ENCODE measurements at regions not wholly inside any gene's neighbourhood (a gene's known extent, or its start where the extent isn't known, plus 50 kb on each side); places are given as distances from the start of the nearest gene placed in this dataset.
A peak's percentile ranks its signal among the peaks of the same experiment; 100 is the strongest.

DNA sequence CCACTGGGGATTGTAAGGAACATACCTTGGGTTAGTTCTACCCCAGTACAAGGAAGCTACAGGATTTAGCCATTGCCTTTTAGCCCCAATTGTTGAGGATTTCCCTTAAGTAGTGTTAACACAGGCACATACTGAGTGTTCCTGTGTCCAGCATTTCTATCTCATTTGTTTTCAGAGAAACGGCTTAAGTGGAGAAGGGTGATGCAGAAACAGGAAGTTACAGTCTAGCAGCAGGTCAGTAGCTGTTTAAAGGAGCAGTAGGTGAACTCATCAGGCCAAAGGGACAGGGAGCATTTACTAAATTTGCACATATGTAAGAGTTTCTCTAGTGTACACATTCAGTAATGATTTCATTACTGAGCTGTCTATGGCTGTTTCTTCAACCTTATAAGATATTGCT lies 644.2 kb upstream of the GJE1 start:
- no peak for TF ChIP-seq CTCF (IDR thresholded peaks at IDR 0.05)
- H3K27ac Mint-ChIP-seq (ENCODE audit: unreplicated experiment): no peak overlapping the region
- no peak overlapping the region for H3K4me3 Mint-ChIP-seq (ENCODE audit: unreplicated experiment)
- DNase-seq (ENCODE audit: extremely low spot score, unreplicated experiment): no peak
- H3K9me3 Mint-ChIP-seq (ENCODE audit: unreplicated experiment): no peaks in the 10 kb centered on the region
- no peaks in the 10 kb centered on the region for H3K27me3 Mint-ChIP-seq (ENCODE audit: unreplicated experiment)
- peaks cover 34% of the 10 kb centered on the region for H3K4me1 Mint-ChIP-seq (ENCODE audit: unreplicated experiment)
- H3K36me3 Mint-ChIP-seq (ENCODE audit: unreplicated experiment): peaks cover 1% of the 10 kb centered on the region

- peaks cover 46% of the 10 kb centered on the region for H3K4me1 Mint-ChIP-seq (ENCODE audit: unreplicated experiment)
Observed at GRCh38 chr6:141486942-141487341, 645.8 kb upstream of the GJE1 start.

DNA sequence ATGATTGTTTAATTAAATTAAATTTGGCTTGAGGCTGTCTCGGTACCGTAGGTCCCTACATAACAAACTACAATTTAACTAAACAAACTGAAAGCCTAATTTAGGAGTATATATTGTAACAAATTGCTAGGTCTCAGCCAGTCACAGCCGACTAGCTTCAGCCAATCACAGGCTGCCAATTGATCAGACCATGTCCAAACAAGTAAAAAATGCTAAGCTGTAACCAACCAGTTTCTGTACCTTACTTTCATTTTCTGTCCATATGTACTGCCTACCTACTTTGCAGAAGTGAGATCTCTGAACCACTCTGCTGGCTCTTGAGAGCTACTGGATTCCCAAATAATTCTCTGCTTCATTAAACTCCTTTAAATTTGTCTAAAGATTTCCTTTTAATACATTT lies 648.0 kb upstream of the GJE1 start:
- TF ChIP-seq CTCF (IDR thresholded peaks at IDR 0.05): no peak
- DNase-seq (ENCODE audit: extremely low spot score, unreplicated experiment): no peak
- Mint-ChIP-seq H3K9me3 (ENCODE audit: unreplicated experiment) (peaks cover 3% of the 10 kb centered on the region), H3K4me1 (ENCODE audit: unreplicated experiment) (peaks cover 50% of the 10 kb centered on the region), H3K4me3 (ENCODE audit: unreplicated experiment) (no peak overlapping the region), H3K27me3 (ENCODE audit: unreplicated experiment) (no peaks in the 10 kb centered on the region), H3K36me3 (ENCODE audit: unreplicated experiment) (peaks cover 1% of the 10 kb centered on the region), H3K27ac (ENCODE audit: unreplicated experiment) (peak overlapping the region; percentile 94)

More at GRCh38 chr6:141486942-141487341, 645.8 kb upstream of the GJE1 start:
- no peak for DNase-seq (ENCODE audit: extremely low spot score, unreplicated experiment)
- H3K36me3 Mint-ChIP-seq (ENCODE audit: unreplicated experiment): peaks cover 1% of the 10 kb centered on the region
- H3K27me3 Mint-ChIP-seq (ENCODE audit: unreplicated experiment): no peaks in the 10 kb centered on the region
- H3K27ac Mint-ChIP-seq (ENCODE audit: unreplicated experiment): peak overlapping the region; percentile 81
- no peaks in the 10 kb centered on the region for H3K9me3 Mint-ChIP-seq (ENCODE audit: unreplicated experiment)
- no peak for TF ChIP-seq CTCF (IDR thresholded peaks at IDR 0.05)
- no peak overlapping the region for H3K4me3 Mint-ChIP-seq (ENCODE audit: unreplicated experiment)

- H3K27me3 Mint-ChIP-seq (ENCODE audit: unreplicated experiment): no peaks in the 10 kb centered on the region
- no peak for DNase-seq (ENCODE audit: extremely low spot score, unreplicated experiment)
- no peak for TF ChIP-seq CTCF (IDR thresholded peaks at IDR 0.05)
- H3K4me3 Mint-ChIP-seq (ENCODE audit: unreplicated experiment): peak overlapping the region; percentile 71
- H3K4me1 Mint-ChIP-seq (ENCODE audit: unreplicated experiment): peaks cover 50% of the 10 kb centered on the region
- peak overlapping the region; percentile 94 for H3K27ac Mint-ChIP-seq (ENCODE audit: unreplicated experiment)
- peaks cover 1% of the 10 kb centered on the region for H3K36me3 Mint-ChIP-seq (ENCODE audit: unreplicated experiment)
- H3K9me3 Mint-ChIP-seq (ENCODE audit: unreplicated experiment): peaks cover 9% of the 10 kb centered on the region
Observed at GRCh38 chr6:141483598-141484061, 649.1 kb upstream of the GJE1 start.

DNA sequence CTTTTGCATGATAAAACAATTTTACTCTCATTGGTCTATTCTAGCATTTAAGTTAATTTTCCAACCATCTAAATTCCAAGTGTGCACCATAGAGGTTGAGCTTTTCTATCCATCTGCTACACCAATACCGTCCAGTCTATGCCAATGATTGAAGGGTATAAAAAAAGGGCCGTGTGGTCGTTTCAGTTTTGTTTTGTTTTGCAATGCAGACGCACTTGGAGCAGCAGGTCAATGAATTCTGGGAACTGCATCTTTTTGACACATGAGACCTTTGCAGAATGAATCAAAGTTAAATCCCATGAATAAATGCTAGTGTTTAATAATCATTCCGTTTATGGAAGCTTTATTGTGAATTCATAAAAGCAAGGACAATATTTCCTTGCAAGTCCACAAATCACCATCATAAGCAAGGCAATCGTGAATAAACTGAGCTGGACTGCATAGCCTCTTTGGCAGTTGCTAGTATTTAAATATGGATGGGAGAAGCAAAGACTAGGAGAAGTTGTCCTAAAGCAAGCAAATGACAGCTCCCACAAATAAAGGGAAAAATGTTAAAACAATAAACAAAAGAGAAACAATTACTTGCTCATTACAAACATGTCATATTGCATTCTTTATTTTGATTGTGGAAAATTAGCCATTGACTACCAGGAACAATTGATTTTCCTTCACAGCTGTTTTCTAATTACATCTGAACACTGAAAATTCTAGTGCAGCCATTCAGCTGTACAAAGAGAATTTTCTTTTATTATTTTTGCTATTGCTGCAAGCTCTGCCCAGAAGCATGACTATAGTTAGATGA lies 649.7 kb upstream of the GJE1 start:
- no peak for DNase-seq (ENCODE audit: extremely low spot score, unreplicated experiment)
- peak overlapping the region; percentile 71 for H3K4me3 Mint-ChIP-seq (ENCODE audit: unreplicated experiment)
- H3K27me3 Mint-ChIP-seq (ENCODE audit: unreplicated experiment): no peaks in the 10 kb centered on the region
- peaks cover 45% of the 10 kb centered on the region for H3K4me1 Mint-ChIP-seq (ENCODE audit: unreplicated experiment)
- no peak for TF ChIP-seq CTCF (IDR thresholded peaks at IDR 0.05)
- H3K36me3 Mint-ChIP-seq (ENCODE audit: unreplicated experiment): peaks cover 1% of the 10 kb centered on the region
- H3K27ac Mint-ChIP-seq (ENCODE audit: unreplicated experiment): peak overlapping the region; percentile 94
- H3K9me3 Mint-ChIP-seq (ENCODE audit: unreplicated experiment): peaks cover 11% of the 10 kb centered on the region

All from osteocyte (in vitro differentiated cells).